ENCODE measurements at regions not wholly inside any gene's neighbourhood (a gene's known extent, or its start where the extent isn't known, plus 50 kb on each side); places are given as distances from the start of the nearest gene placed in this dataset.

GRCh38 chr9:73855206-73855605, 641.9 kb upstream of the RORB start:
- TF ChIP-seq POLR2A (IDR thresholded peaks at IDR 0.05) (no peak), CTCF (IDR thresholded peaks at IDR 0.05) (no peak)

All from stomach (tissue), 4 donors.